NCI-H524 treated with DMSO at 0.1 percent for 48 hours (cell line): ENCODE measurements at regions not wholly inside any gene's neighbourhood (a gene's known extent, or its start where the extent isn't known, plus 50 kb on each side); places are given as distances from the start of the nearest gene placed in this dataset.

Experiments
- DNase-seq: peaks from one replicate; lab custom pipeline; 2025; lab: John Stamatoyannopoulos, UW

DNA sequence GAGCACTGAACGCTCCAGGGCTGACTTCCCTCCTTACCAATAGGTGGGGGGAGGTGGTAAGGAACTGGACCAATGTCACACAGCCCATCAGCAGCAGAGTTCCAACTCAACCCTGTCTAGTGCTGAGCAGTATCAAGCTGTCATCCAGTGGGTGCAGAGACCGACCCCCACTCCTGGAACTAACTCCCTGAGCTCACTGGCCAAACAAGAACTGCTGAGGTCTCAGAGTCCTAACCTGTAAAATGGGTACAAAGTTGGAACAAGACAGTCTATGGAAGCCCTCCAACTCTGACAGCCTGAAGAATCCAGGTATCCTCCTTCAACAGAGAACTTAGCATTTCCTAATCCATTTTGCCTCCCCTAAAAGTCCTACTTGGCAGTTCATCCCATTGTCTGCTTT lies 91.1 kb upstream of the CLMN start:
- no peak for DNase-seq

GRCh38 chr14:95409477-95410272 lies 90.0 kb upstream of the CLMN start:
- DNase-seq: no peak

- DNase-seq: no peak
These were observed 89.2 kb upstream of the CLMN start for GRCh38 chr14:95408731-95409476.

DNA sequence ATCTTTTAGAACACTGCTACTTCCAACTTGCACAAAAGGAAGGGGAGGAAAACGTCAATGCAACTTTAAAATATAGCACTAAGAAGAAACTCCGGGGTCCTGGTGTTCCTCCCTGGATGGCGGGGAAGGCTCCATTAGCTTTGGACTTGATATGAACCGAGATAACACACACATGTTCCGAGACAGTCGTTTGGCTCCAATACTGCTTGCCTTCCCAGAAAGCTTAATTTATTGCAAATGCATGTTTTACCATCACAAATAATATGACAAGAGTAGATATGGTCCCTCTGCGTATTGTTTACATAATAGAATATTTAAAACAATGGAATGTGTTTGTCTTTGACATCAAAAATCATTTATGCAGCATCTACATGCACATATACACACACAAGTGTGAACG lies 87.6 kb upstream of the CLMN start:
- no peak for DNase-seq

DNA sequence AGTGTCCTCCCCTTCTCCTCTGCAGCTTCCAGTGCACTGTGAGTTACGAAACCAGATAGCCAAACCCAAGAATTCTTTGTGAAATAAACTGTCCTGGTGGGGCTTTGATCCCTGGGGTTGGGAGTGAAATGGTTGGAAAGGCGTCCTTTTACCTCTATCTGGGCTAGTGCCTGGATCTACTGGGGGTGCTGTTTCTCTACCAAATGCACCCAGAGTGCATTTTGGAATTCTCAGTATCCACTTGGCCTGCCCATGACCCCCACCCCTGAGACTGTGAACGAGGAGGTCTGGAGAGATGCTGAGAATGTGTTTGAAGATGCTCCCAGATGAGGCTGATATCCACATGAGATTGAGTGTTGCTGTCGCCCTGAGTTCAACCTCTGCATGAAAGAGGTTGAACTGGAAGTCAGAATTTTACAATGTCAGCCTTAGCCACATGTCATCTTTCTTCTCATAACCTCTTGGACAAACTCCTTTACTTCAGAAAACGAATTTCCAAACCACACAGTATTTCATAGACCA lies 87.1 kb upstream of the CLMN start:
- DNase-seq: no peak

DNA sequence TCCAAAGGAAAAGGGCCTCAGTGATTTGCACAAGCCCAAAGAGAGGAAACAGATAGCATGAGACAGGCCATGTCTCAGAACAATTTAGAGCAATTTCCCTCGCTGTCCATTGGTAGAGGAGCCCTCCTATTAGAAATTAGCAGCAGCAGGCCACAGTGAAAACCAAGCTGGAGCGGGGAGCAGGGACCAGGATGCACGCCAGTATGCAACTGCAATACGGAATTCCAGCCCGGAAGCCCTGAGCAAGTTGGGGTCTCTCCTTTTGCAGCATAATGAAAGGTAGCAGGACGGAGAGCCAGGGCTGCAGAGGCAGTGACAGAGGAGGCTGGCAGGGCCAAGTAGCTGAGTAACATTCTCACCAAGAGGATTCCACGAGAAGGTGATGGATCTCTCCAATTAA lies 84.9 kb upstream of the CLMN start:
- DNase-seq: no peak

GRCh38 chr14:95402578-95402977 lies 82.9 kb upstream of the CLMN start:
- no peak for DNase-seq

DNA sequence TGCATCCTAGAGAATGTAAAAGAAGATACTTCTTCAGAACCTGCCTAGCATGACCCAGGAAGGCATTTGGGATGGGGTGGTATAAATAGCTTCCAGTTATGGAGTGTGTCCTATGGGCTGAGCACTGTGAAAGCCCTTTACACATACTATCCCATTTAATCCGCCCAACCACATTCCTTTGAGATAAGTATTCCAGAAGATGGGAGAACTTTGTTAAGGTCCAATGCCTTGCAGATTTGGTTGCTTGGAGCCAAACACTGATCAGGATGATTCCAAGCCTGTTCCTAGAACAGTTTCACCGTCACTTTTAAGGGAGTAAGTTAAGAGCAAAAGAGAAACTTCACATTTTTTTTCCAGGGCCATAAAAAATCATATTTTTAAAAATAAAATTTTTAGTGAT lies 82.5 kb upstream of the CLMN start:
- DNase-seq: no peak

DNA sequence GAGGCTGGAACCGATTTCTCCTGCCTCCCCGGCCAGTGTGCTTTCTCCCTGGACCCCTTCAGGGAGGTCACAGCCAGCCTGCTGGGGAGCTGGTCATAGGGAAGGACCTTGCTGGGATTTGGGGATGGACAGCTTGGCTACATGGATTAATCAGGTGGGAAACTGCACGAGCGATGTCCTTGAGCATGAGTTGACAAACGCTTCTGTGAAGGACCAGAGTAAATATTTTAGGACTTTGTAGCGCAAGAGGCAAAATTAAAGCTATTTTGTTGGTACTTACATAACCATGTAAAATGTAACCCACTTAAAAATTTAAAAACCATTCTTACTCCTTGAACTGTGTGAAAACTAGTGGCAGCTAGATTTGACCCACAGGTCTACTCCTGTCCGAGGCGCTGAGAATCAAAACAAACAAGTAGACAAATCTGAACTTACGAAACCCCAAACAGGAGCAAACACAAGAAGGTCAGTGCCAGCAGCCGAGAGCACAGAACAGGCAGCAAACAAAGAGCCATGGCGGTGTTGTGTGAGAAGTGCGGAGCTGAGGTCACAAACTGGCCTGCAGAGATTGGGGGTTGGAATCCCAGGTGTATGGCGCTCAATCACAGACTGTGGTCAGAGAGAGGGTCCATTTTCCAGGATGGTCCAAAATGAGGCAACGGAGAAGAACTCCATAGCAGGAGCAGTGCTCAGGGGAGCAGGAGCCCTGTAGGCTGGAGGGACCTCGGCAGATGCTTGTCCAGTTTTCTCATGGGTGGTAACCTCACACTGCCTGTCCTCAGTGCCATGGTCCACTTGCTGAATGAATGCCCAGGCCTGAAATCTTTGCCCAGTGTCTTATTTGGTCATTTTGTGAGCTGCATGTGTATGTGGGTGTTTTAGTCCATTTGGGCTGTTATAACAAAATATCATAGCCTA lies 79.2 kb upstream of the CLMN start:
- no peak for DNase-seq

DNA sequence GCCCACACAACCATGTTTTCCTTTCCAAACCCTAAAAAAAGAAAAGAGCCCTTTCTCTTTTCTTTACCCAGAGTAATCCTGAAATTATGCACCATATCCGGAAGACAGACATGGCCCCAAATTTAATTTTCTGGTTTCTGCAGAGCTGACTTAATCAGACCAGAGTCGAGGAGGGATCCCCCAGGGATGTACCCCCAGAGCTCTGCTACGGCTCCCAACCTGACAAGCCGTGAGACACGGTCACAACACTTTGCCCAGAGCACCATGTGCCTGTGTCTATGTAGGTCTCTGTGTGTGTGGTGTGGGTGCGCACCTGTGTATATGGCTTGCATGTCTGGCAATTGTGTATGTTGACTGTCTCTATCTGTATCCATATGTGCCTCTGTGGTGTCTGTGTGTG lies 77.6 kb upstream of the CLMN start:
- no peak for DNase-seq

DNA sequence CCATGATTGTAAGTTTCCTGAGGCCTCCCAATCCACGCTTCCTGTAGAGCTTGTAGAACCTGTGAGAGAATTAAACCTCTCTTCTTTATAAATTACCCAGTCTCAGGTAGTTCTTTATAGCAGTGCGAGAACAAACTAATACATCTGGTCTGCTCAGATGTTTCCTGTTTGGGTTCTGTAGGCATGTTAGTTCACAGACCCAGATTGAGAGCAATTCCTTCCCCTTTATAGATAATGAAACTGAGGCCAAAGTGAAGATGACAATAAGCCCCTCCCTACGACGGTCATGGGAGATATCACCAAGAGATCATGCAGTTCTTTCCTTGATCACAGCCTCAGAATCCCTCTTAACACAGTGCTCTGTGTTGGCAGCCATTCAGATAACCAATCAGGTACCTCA lies 76.5 kb upstream of the CLMN start:
- no peak for DNase-seq

GRCh38 chr14:95395098-95395737 lies 75.5 kb upstream of the CLMN start:
- no peak for DNase-seq

DNA sequence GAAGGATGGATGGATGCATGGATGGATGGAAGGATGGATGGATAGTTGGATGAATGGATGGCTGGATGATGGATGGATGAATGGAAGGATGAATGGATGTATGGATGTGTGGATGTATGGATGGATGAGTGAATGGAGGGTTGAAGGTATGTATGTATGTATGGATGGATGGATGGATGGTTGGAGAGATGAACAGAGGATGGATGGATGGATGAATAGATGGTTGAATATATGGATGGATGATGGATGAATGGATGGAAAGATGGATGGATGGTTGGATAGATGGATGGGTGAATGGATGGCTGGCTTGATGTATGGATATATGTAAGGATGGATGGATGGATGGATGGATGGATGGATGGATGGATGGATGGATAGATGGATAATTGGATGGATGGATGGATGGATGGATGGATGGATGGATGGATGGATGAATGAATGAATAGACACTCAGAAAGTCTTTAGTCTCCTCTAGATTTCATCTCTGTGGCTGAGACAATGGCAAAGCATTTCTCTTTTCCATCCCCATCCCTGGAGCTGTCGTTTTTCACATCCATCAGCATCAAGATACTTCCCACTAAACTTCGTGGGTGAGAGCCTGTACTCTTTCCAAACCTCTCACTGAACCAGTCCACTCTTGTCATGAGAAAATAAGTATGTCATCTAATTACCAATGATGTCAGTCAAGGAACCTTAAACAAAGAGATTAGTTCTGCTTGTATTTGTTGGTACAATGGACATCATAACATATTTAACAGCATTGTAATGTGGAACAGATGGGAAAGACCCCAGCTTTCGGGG lies 74.8 kb upstream of the CLMN start:
- DNase-seq: no peak

DNA sequence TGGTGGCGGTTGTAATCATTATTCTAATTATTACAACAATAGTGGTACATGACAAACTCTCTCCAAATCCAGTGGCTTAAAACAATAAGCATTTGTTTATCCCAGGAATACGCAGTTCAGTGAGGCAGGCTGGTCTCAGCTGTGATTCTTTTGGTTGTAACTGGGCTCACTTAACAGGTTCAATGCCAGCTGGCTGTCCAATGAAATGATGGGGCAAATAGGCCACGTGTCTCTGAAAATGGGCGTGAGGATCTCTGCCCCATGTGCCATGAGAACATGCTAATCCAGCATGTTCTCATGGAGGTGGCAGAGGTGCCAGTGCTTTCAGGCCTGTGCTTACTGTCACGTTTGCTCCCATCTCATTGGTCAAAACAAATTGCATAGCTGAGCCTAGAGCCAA lies 73.1 kb upstream of the CLMN start:
- no peak for DNase-seq

DNA sequence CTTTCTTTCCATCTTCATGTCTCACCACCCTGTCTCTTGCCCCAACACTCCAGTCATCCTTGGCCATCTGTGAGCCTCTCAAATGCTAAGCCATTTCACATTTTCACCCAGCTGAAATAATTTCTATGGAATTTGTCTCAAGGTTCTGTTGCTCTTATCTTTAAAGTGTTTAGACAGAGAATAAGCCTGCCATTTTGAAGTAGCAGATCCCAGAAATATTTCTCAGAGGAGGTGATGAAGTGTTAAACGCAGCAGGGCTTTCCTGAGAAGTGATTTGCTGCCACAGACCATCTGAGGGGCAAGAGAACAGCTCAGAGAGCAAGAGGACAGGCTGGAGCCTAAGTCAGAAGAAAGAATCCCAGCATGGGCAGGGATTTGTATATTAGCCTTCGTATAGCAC lies 71.6 kb upstream of the CLMN start:
- no peak for DNase-seq

DNA sequence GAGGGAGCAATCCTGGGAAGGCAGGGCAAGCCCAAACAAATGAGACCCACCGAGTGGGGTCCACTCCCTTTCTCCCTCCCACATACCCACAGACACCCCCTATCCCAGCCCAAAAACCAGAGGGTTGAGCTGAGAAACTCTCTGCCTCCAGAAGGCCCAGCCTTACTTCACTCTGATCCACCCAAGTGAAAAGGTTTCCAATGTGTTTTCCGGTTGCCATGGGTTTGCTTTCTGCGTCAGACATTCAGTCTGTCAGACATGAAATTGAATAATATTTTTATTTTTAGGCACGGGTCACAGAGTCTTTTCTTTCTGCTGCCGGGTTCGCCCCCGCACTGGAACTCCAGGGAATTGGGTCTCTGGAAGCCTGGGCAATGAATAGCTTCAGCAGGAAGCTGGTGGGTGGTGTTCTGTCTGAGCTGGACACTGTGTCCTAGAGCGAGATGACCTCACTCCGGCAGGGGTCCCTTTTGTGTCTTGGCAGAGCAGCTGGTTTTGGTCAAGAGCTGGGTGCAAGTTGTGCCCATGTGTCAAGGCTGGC lies 69.8 kb upstream of the CLMN start:
- DNase-seq: no peak

- no peak for DNase-seq
These were observed 69.0 kb upstream of the CLMN start for GRCh38 chr14:95388699-95389098.

- DNase-seq: no peak
These were observed 68.2 kb upstream of the CLMN start for GRCh38 chr14:95387826-95388445.

DNA sequence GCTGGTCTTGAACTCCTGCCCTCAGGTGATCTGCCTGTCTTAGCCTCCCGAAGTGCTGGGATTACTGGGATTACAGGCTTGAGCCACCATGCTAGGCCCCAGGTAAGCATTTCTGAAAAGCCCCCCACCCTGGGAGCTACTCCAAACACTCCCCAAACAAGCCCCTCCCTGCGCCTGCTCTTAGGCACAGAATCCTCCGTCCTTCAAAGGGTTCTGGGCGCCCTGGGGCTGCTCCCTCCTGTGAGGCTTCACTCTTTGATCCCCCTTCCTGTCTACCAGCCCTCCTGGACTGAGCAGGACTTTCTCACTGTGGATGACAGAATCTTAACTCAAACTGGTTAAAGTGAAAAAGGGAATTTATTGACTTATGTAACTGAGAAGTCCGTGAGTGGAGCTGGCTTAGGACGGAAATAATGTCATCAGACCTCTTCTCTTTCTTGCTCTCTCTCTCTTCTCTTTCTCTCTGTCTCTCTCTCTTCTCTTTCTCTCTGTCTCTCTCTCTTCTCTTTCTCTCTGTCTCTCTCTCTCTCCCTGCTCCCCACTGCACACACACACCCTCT lies 66.9 kb upstream of the CLMN start:
- no peak for DNase-seq

DNA sequence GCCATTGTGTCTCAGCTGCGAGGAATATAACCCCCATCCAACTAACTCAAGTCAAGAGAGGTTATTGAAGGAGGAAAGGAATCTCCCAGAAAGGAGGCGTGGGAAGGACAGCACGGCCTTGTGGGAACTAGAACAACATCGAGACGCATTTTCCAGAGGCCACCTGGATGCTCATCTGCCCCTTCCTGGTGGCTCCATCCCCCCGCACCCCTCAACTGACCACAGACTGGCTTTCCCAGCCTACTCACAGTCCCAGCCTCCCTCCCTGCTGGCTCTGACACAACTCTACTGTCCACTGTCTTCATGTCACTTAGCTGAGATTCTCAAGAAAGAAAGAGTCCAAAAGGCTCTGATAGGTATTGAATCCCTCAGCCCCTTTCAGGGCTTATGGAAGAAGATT lies 66.0 kb upstream of the CLMN start:
- no peak for DNase-seq
